Neutrophil (primary cell): ENCODE measurements at regions not wholly inside any gene's neighbourhood (a gene's known extent, or its start where the extent isn't known, plus 50 kb on each side); places are given as distances from the start of the nearest gene placed in this dataset.

ENCODE experiments used
- H3K27ac ChIP-seq: fragments of 200-600 bp; sonication (generic); 2 replicates; pipeline ENCODE4 v1.5.1; 2016; ENCODE audit warnings: mild to moderate bottlenecking, moderate library complexity
- H3K27me3 ChIP-seq: fragments of 200-600 bp; sonication (generic); 2 replicates; pipeline ENCODE4 v1.6.0; 2016; ENCODE audit warnings: mild to moderate bottlenecking
- H3K36me3 ChIP-seq: fragments of 200-600 bp; sonication (generic); 2 replicates; pipeline ENCODE4 v1.5.1; 2017
- H3K4me1 ChIP-seq, 2 experiments: fragments of 200-600 bp in 1 of 2; sonication (generic) in 1 of 2; 1 replicate in 1 of 2; 2 replicates in 1 of 2; pipeline versions ENCODE4 v1.5.1 to v1.6.1; 2013 to 2016; ENCODE audit warnings: low read depth in 1 of 2, low read length in 1 of 2, mild to moderate bottlenecking in 1 of 2, moderate library complexity in 1 of 2; ENCODE audit not compliant: control insufficient read depth in 1 of 2, insufficient read depth in 1 of 2
- H3K4me3 ChIP-seq, 2 experiments: fragments of 200-600 bp in 1 of 2; sonication (generic) in 1 of 2; 1 replicate in 1 of 2; 2 replicates in 1 of 2; pipeline ENCODE4 v1.5.1; 2013 to 2016; ENCODE audit warnings: low read depth in 1 of 2, low read length in 1 of 2, mild to moderate bottlenecking in 1 of 2, moderate library complexity in 1 of 2
- H3K9me3 ChIP-seq: fragments of 200-600 bp; sonication (generic); 2 replicates; pipeline ENCODE4 v1.5.1; 2016
- TF ChIP-seq, protein P1 (sequence below): fragments of 200-600 bp; sonication (generic); IDR thresholded peaks from 2 replicates; pipeline ENCODE4 v1.5.1; 2016; ENCODE audit warnings: antibody characterized with exemption

DNA sequence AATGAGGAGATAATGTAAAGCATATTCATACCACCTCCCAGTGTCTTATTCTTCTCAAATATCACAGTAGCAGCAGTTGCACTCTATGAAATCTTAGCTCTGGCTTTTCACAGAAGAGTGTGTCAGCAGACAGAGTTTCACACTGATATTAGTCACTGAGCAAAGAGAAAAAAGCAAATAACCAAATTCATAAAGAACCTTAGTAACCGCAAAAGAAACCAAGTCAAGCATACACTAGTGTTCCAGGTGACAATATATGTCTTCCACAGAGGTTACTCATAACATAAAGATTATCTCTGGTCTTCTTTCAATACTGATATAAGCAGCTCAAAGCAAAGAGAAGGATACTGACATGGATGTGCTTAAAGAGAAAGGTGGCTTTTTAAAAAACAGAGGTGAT, 181.7 kb upstream of the EDNRA start:
- TF ChIP-seq, protein P1, sequence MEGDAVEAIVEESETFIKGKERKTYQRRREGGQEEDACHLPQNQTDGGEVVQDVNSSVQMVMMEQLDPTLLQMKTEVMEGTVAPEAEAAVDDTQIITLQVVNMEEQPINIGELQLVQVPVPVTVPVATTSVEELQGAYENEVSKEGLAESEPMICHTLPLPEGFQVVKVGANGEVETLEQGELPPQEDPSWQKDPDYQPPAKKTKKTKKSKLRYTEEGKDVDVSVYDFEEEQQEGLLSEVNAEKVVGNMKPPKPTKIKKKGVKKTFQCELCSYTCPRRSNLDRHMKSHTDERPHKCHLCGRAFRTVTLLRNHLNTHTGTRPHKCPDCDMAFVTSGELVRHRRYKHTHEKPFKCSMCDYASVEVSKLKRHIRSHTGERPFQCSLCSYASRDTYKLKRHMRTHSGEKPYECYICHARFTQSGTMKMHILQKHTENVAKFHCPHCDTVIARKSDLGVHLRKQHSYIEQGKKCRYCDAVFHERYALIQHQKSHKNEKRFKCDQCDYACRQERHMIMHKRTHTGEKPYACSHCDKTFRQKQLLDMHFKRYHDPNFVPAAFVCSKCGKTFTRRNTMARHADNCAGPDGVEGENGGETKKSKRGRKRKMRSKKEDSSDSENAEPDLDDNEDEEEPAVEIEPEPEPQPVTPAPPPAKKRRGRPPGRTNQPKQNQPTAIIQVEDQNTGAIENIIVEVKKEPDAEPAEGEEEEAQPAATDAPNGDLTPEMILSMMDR = no peak
- Histone ChIP-seq H3K4me3 (no peak overlapping the region), H3K27me3 (no peaks in the 10 kb centered on the region), H3K36me3 (no peaks in the 10 kb centered on the region), H3K4me1 (no peaks in the 10 kb centered on the region), H3K9me3 (no peaks in the 10 kb centered on the region), H3K27ac (no peak overlapping the region)

DNA sequence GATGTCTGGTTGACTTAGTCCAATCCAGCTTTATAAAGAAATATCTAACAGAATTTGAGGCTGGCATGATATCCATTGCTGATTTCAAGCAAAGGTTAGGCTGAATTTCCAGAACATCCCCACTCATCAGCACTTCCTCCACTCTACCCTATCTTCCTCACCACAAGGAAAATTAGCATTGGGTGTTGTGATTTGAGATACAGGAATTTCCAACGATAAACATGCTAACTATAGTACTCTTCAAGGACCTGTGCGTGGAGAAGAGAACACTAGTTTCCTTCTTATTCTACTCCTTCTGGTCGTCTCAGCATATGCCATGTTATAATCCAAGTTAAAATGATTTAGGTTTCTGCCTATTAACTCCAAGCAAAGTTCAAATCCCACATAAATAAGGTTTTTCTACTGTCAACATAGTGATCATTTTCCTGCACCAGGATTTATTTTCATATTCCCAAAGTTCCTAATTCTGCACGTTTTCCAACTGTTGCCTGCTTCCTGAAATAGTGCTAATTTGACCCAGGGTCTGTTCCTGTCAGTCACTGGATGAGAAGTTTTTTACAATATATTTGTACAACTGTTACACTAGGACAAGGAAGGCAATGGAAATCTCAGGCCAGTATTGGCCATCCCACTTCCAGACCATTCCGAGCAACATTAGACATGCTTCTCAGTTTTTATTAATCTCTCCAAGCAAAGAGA, 177.6 kb upstream of the EDNRA start:
- TF ChIP-seq, protein P1 = no peak
- Histone ChIP-seq H3K36me3 (no peaks in the 10 kb centered on the region), H3K27me3 (no peaks in the 10 kb centered on the region), H3K9me3 (no peaks in the 10 kb centered on the region), H3K4me3 (no peak overlapping the region), H3K4me1 (no peaks in the 10 kb centered on the region), H3K27ac (no peak overlapping the region)

DNA sequence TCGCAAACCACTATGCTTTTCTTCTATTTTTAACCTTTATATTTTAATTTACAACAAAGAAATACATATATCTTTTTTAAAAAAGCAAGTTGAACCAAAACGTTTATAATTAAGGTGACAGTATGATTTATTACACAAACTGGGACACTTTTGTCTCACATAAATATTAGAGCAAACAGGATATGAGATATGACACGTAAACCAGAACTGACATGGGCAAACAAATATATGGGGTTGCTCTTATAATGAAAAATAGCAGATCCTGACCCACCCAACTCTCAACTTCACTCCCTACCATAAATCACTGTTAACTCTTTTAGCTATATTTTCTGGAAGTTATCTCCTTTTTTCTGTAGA, 177.0 kb upstream of the EDNRA start:
- Histone ChIP-seq H3K4me3 (no peak overlapping the region), H3K9me3 (no peaks in the 10 kb centered on the region), H3K27me3 (no peaks in the 10 kb centered on the region), H3K27ac (no peak overlapping the region), H3K36me3 (no peaks in the 10 kb centered on the region), H3K4me1 (no peaks in the 10 kb centered on the region)
- TF ChIP-seq, protein P1 = no peak

DNA sequence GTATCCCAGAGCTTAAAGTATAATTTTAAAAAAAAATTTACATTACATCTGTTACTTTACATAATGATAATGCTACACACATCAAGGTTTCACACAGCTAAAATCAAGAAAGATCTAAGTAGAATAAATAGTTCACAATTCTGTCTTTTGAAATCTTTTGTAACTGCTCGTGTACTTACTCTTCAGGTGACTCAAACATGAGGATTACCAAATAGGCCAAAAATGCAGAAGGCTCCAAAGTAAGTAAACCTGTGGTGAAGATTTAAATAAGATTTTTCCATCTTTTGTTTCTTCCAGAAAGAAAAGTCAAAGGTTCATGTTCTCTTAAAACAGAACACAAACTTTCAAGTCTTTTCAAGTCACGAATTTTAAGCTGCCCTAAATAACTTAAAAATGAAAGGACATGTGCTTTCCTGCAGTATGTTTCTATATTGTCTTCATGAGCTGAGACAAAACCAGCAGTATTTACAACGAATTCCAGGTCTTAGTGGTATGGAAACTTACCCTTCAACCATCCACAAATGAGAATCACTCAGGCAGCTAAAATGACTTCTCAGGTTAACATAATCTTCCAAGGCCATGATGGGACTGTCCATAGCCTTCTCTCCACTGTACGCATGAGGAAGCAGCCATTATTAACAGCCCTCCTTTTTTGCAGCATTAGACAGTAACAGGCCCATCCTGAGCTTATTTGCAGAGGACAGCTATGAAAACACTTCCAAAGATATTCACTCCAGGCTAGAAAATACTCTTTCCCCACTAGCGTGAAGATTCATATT, 172.8 kb upstream of the EDNRA start:
- H3K27ac ChIP-seq = no peak overlapping the region
- TF ChIP-seq, protein P1 = no peak
- H3K36me3 ChIP-seq = no peaks in the 10 kb centered on the region

DNA sequence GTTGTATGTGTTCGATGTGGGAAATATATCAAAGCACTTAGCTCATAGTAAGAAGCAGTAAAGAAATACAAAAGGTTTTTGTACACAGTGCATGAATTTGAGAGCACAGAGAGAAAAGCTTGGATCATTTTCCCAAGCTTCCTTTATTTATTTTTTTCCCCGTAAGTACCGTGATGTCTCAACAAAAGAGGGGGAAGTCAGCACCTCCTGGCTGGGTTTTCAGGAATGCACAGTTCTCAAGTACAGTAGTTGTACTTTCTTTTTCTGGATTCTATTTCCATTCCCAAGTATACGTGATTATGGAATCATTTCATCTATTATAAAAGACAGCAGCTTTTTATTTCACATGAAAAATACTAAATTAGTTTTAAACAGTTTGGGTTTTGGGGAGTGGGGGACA, 171.5 kb upstream of the EDNRA start:
- Histone ChIP-seq H3K36me3 (no peaks in the 10 kb centered on the region), H3K4me3 (no peak overlapping the region), H3K9me3 (no peaks in the 10 kb centered on the region), H3K27ac (no peak overlapping the region), H3K4me1 (no peaks in the 10 kb centered on the region), H3K27me3 (no peaks in the 10 kb centered on the region)
- TF ChIP-seq, protein P1 = no peak

More for the DNA sequence above, 172.8 kb upstream of the EDNRA start:
- H3K9me3 ChIP-seq = no peaks in the 10 kb centered on the region
- H3K27me3 ChIP-seq = no peaks in the 10 kb centered on the region
- H3K4me1 ChIP-seq = no peaks in the 10 kb centered on the region
- no peak overlapping the region for H3K4me3 ChIP-seq
